ENCODE measurements at regions not wholly inside any gene's neighbourhood (a gene's known extent, or its start where the extent isn't known, plus 50 kb on each side); places are given as distances from the start of the nearest gene placed in this dataset.

GRCh38 chr5:17399931-17400330 is 98.1 kb upstream of the TAF11L2 start:
- no peak for TF ChIP-seq TCF12 (IDR thresholded peaks at IDR 0.05; ENCODE audit: low read depth)

- no peak for TF ChIP-seq TAF1 (IDR thresholded peaks at IDR 0.05; ENCODE audit: low read depth)
- no peak for TF ChIP-seq EGR1 (IDR thresholded peaks at IDR 0.05)
- TF ChIP-seq REST (IDR thresholded peaks at IDR 0.05; ENCODE audit: low read depth), result no peak
- no peak for TF ChIP-seq USF1 (IDR thresholded peaks at IDR 0.05)
- no peak for TF ChIP-seq FOXM1 (IDR thresholded peaks at IDR 0.05; ENCODE audit: borderline replicate concordance, low read depth)
- TF ChIP-seq NFIC (IDR thresholded peaks at IDR 0.05), result no peak
- TF ChIP-seq YY1 (IDR thresholded peaks at IDR 0.05; ENCODE audit: low read depth), result no peak
- TF ChIP-seq EP300 (IDR thresholded peaks at IDR 0.05; ENCODE audit: borderline replicate concordance), result no peak
- TF ChIP-seq RAD21 (IDR thresholded peaks at IDR 0.05; ENCODE audit: low read depth), result no peak
- TF ChIP-seq CEBPB (IDR thresholded peaks at IDR 0.05), result no peak
- no peak for TF ChIP-seq TEAD4 (IDR thresholded peaks at IDR 0.05)
- TF ChIP-seq TCF12 (IDR thresholded peaks at IDR 0.05; ENCODE audit: low read depth), result no peak
- TF ChIP-seq ZBTB7A (IDR thresholded peaks at IDR 0.05; ENCODE audit: low read depth), result no peak
- TF ChIP-seq MAX (IDR thresholded peaks at IDR 0.05), result no peak
Observed at GRCh38 chr5:17400724-17401469, 97.1 kb upstream of the TAF11L2 start.

GRCh38 chr5:17401470-17402288 is 96.4 kb upstream of the TAF11L2 start:
- TF ChIP-seq ZBTB7A (IDR thresholded peaks at IDR 0.05; ENCODE audit: low read depth) (no peak), FOXM1 (IDR thresholded peaks at IDR 0.05; ENCODE audit: borderline replicate concordance, low read depth) (no peak), TAF1 (IDR thresholded peaks at IDR 0.05; ENCODE audit: low read depth) (no peak), CREB1 (IDR thresholded peaks at IDR 0.05; ENCODE audit: low read depth) (no peak), MAX (IDR thresholded peaks at IDR 0.05) (no peak), TEAD4 (IDR thresholded peaks at IDR 0.05) (no peak), EGR1 (IDR thresholded peaks at IDR 0.05) (no peak), REST (IDR thresholded peaks at IDR 0.05; ENCODE audit: low read depth) (no peak), CEBPB (IDR thresholded peaks at IDR 0.05) (no peak), TCF12 (IDR thresholded peaks at IDR 0.05; ENCODE audit: low read depth) (no peak), EP300 (IDR thresholded peaks at IDR 0.05; ENCODE audit: borderline replicate concordance) (no peak), USF1 (IDR thresholded peaks at IDR 0.05) (no peak), YY1 (IDR thresholded peaks at IDR 0.05; ENCODE audit: low read depth) (no peak), NFIC (IDR thresholded peaks at IDR 0.05) (no peak), RAD21 (IDR thresholded peaks at IDR 0.05; ENCODE audit: low read depth) (no peak)

GRCh38 chr5:17402289-17403121 is 95.5 kb upstream of the TAF11L2 start:
- TF ChIP-seq TEAD4 (IDR thresholded peaks at IDR 0.05) (no peak), YY1 (IDR thresholded peaks at IDR 0.05; ENCODE audit: low read depth) (no peak), FOXM1 (IDR thresholded peaks at IDR 0.05; ENCODE audit: borderline replicate concordance, low read depth) (no peak), ZBTB7A (IDR thresholded peaks at IDR 0.05; ENCODE audit: low read depth) (no peak), NFIC (IDR thresholded peaks at IDR 0.05) (no peak), MAX (IDR thresholded peaks at IDR 0.05) (no peak), EP300 (IDR thresholded peaks at IDR 0.05; ENCODE audit: borderline replicate concordance) (no peak), TCF12 (IDR thresholded peaks at IDR 0.05; ENCODE audit: low read depth) (no peak), CEBPB (IDR thresholded peaks at IDR 0.05) (no peak), CREB1 (IDR thresholded peaks at IDR 0.05; ENCODE audit: low read depth) (no peak), USF1 (IDR thresholded peaks at IDR 0.05) (no peak), RAD21 (IDR thresholded peaks at IDR 0.05; ENCODE audit: low read depth) (no peak)

Measured in Ishikawa (cell line).